ENCODE measurements at regions not wholly inside any gene's neighbourhood (a gene's known extent, or its start where the extent isn't known, plus 50 kb on each side); places are given as distances from the start of the nearest gene placed in this dataset.

DNA sequence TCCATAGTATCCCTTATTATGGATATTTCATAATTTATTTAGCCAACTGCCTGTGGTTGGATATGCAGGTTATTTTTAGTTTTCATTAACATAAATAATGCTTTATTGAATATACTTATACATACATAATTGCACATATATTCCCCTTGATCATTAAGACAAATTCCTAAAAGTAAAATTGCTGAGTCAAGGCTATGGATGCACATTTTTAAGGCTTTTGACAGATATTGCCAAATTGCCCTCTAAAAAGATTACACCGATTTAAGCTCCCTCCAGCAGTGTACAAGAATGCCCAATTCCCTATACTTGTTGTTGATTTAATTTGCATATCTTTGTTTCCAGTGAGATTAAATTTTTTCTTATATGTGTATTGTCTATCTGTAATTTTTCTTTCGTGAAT, 176.7 kb downstream of the C1orf94 start:
- no peak for DNase-seq (ENCODE audit: extremely low read depth in 1 of 4, low spot score in 3 of 4)
- no peaks in the 10 kb centered on the region for H3K9me1 ChIP-seq (ENCODE audit: control insufficient read depth, insufficient read depth, low read length)
- H3K4me3 ChIP-seq = no peak overlapping the region
- in situ Hi-C loops (cut with MboI) (no loop called here), intact Hi-C loops (cut with micrococcal nuclease) (no loop called here)
- ATAC-seq = no peak
- H3K4me1 ChIP-seq (replicated peaks in 1 of 2; ENCODE audit: control insufficient read depth in 2 of 2, insufficient read depth in 2 of 2, low read length in 2 of 2) = no peaks in the 10 kb centered on the region
- TF ChIP-seq MAFF (IDR thresholded peaks at IDR 0.05; ENCODE audit: low read length) (peak; percentile 9; the same call in 1 of the 2 replicates), MAFG (tag; conservative IDR thresholded peaks at IDR 0.05) (peak; percentile 18; the same call in 1 of the 2 replicates), RREB1 (CRISPR knock-in tag; IDR thresholded peaks at IDR 0.05) (no peak)
- H3K9ac ChIP-seq (ENCODE audit: insufficient read depth in 1 of 2, low read depth in 2 of 2, low read length in 2 of 2) = no peak overlapping the region
- 0% methylated on average over 2 of the region's 2 CpGs for WGBS (ENCODE audit: insufficient coverage, low coverage, missing lambda C conversion rate)
- CTCF ChIA-PET (ENCODE audit: low intra/inter-chr PET ratio) = no interaction called here
- POLR2A ChIA-PET = no interaction called here
- no peak overlapping the region for H3K4me2 ChIP-seq (ENCODE audit: insufficient read depth, low read length)
- no peak overlapping the region for H3K27ac ChIP-seq (ENCODE audit: extremely low read depth, low read depth, low read length)
- no peak for FAIRE-seq
- no peaks in the 10 kb centered on the region for H3K9me3 ChIP-seq (replicated peaks; ENCODE audit: control insufficient read depth, insufficient read depth, low read depth, low read length)
- no peaks in the 10 kb centered on the region for H4K20me1 ChIP-seq (replicated peaks; ENCODE audit: control insufficient read depth, insufficient read depth, low read length)
- H3K27me3 ChIP-seq (ENCODE audit: control insufficient read depth in 2 of 2, insufficient read depth in 2 of 2, low read length in 2 of 2) = peaks cover 0 to 14% of the 10 kb centered on the region in 2 experiments; a peak in 1 of 5 replicates
- H3K36me3 ChIP-seq (ENCODE audit: control insufficient read depth, insufficient read depth, low read length) = no peaks in the 10 kb centered on the region
- no TSS peak for BruUV-seq (replicated peaks)
- H3K79me2 ChIP-seq (ENCODE audit: control insufficient read depth, insufficient read depth, low read length) = no peaks in the 10 kb centered on the region
- H2AFZ ChIP-seq (ENCODE audit: low read depth, low read length) = no peak overlapping the region

All from K562 (cell line).